HEK293 (cell line): ENCODE measurements at regions not wholly inside any gene's neighbourhood (a gene's known extent, or its start where the extent isn't known, plus 50 kb on each side); places are given as distances from the start of the nearest gene placed in this dataset.

Experiments used
- CTCF ChIP-seq: fragments of 450-650 bp; formaldehyde crosslinking; IDR thresholded peaks from 2 replicates; pipeline ENCODE4 v1.5.1; 2016; ENCODE audit warnings: missing biosample characterization, missing genetic modification characterization
- PBX3 ChIP-seq: sonication (generic); formaldehyde crosslinking; IDR thresholded peaks from 2 replicates; pipeline ENCODE4 v1.8.1; 2022; ENCODE audit warnings: mild to moderate bottlenecking, moderate library complexity, missing genetic modification reagents

- TF ChIP-seq CTCF (tag by site-specific recombination) (no peak), PBX3 (no peak)
These were observed 136.7 kb upstream of the TAF11L2 start for GRCh38 chr5:17361331-17361730.
